Inflammatory macrophage (primary cell): ENCODE measurements at regions not wholly inside any gene's neighbourhood (a gene's known extent, or its start where the extent isn't known, plus 50 kb on each side); places are given as distances from the start of the nearest gene placed in this dataset.
A peak's percentile ranks its signal among the peaks of the same experiment; 100 is the strongest.
"Not testable (repeated sequence)": the region's sequence is repeated elsewhere in the genome, so short reads cannot be mapped to it uniquely, and the experiment has no call there.

Experiments used
- DNase-seq, 2 donors: peaks; one replicate each; pipeline ENCODE4 v3.0.0-alpha.2; 2020 to 2022

- DNase-seq, result no peak
Observed at GRCh38 chr2:211144974-211145665, 588.7 kb downstream of the CPS1 start.

- no peak for DNase-seq
Observed at GRCh38 chr2:211149731-211150130, 593.3 kb downstream of the CPS1 start.

- no peak for DNase-seq
Observed at GRCh38 chr2:211157211-211157610, 600.8 kb downstream of the CPS1 start.

- peak; percentile 66 to 71 for DNase-seq
Observed at GRCh38 chr2:211157856-211158463, 601.6 kb downstream of the CPS1 start.

- DNase-seq, result no peak
Observed at GRCh38 chr2:211159972-211160371, 603.6 kb downstream of the CPS1 start.

GRCh38 chr2:211161236-211161635, 604.8 kb downstream of the CPS1 start:
- DNase-seq, result no peak

- no peak for DNase-seq
Observed at GRCh38 chr2:211162911-211163310, 606.5 kb downstream of the CPS1 start.

GRCh38 chr2:211170843-211171242, 614.4 kb downstream of the CPS1 start:
- DNase-seq, result no peak

DNA sequence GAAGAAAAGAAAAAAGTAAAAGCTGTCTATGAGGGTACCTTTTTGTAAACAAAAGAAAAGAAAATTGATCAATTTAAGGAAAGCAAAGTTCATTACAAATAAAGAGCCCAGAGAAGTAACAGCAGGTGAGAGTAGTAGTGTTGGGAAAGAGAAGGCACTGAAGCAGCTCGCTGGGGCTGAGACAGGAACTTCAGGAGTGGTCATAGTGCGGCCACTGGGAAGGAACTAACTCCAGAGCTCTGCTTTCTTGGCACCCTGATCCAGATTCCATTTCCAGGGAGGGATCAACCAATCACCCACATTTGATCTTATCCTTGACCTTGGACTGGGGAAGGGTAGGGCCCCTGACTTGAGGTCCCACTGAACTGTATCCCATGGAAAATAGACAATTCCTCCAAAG, 617.6 kb downstream of the CPS1 start:
- no peak for DNase-seq

DNA sequence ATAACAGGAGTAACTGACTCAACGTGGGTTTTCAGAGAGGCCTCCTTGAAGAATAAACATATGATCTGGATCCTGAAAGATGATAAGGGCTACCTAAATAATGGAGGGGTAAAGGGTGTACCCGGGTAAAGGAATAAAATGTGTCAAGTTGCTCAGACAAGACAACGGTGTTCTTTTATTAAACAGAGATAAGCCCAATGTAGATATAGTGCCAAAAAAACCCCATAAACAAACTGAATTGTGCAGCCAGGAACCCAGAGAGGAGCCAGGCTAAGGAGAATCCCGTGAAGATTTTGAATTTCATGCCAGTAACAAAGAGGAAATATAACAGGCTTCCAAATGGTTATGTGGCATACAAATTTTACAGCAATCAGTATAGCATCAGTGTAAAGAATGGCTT, 618.2 kb downstream of the CPS1 start:
- no peak for DNase-seq

- DNase-seq, result no peak
Observed at GRCh38 chr2:211175956-211176355, 619.6 kb downstream of the CPS1 start.

DNA sequence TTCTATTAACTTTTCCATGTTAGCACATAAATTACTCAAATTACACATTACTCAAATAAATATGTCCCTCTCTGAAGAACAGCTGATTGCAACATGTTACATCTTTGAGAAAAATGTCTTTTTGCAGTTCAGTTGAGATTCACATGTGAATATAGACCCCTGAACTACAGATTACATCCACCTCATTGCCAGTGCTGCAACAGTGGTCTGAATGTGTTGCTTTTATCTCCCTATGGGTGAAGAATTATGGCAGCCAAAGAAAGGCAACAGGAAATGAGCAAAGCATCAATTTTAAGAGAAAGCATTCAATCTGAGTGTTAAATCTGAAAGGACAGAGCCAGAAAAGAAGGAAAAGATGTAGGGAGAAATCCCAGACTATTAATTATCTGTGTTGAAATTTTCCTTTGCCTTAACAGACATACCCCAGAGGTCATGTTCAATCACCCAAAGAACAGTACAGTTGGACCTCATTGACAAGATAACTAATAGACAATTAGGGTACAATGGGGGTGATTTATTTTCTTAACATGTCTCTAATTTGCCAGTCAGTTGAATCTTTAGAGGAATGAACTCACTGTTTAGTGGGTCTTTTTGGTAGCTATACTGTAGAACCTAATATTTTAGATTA, 620.2 kb downstream of the CPS1 start:
- DNase-seq, result no peak

DNA sequence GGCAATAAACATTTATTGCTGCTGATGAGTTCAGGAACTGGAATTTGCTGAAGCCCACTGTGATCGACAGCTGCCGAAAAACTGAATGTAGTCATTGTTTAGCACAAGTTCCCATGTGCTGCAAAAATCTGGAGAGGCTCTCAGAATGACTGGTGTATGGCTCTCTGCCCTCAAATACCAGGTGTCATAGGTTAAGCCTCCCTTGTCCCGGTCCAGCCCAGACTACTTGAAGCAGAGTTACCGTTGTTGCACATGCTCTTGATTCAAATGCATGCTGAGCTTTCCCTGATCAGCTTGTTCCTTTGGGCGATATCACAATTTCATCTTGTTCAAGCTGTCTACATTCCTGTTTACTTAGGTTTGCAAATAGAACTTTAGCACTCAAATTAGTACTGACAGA, 625.2 kb downstream of the CPS1 start:
- no peak for DNase-seq

- no peak for DNase-seq
Observed at GRCh38 chr2:211187602-211188001, 631.2 kb downstream of the CPS1 start.

GRCh38 chr2:211203986-211204385, 647.6 kb downstream of the CPS1 start:
- DNase-seq, result no peak

DNA sequence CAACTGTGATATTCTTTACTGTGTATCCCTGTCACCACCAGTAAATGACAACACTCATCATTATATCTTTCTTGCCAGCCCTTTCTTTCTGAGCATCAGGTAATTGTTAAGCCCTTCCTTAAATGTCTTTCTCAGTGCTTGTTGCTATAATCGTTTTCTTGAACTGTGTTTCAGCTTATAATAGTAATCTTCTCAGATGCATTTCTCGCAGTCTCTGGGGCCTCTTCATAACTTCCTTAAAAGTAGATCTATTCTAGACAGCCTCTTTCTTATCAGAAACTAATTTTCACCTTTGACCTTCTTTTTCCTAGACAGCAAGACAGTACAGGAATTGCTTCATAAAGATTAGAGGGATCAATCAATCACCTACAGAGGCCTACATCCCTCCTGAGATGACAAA, 648.1 kb downstream of the CPS1 start:
- DNase-seq, result no peak

DNA sequence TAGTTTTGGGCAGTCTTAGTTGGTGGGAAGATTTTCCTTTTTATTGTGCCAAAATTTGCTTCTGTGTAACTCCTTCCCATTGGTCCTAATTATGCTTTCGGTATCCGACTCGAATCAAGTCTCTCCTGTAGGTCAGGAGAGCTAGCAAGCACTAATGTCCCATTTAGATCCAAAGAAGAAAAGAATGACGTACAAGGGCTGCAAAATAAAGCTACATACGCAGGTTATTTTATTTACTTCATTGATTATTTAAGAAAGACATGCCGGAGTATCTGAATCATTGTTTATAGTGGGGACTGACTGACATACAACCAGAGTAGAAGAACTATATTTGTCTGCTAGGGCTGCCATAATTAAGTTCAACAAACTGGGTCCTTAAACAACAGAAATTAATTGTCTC, 648.5 kb downstream of the CPS1 start:
- DNase-seq, result no peak

- DNase-seq, result no peak
Observed at GRCh38 chr2:211205358-211205757, 649.0 kb downstream of the CPS1 start.

- no peak for DNase-seq
Observed at GRCh38 chr2:211205836-211206235, 649.4 kb downstream of the CPS1 start.

- DNase-seq, result no peak
Observed at GRCh38 chr2:211216221-211216620, 659.8 kb downstream of the CPS1 start.

DNA sequence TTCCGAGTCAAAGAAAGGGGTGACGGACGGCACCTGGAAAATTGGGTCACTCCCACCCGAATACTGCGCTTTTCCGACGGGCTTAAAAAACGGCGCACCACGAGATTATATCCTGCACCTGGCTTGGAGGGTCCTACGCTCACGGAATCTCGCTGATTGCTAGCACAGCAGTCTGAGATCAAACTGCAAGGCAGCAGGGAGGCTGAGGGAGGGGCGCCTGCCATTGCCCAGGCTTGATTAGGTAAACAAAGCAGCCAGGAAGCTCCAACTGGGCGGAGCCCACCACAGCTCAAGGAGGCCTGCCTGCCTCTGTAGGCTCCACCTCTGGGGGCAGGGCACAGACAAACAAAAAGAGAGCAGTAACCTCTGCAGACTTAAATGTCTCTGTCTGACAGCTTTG, 663.1 kb downstream of the CPS1 start:
- DNase-seq, result not testable (repeated sequence)

- DNase-seq, result no peak
Observed at GRCh38 chr2:211225784-211226183, 669.4 kb downstream of the CPS1 start.

GRCh38 chr2:211228559-211228958, 672.2 kb downstream of the CPS1 start:
- DNase-seq, result no peak

DNA sequence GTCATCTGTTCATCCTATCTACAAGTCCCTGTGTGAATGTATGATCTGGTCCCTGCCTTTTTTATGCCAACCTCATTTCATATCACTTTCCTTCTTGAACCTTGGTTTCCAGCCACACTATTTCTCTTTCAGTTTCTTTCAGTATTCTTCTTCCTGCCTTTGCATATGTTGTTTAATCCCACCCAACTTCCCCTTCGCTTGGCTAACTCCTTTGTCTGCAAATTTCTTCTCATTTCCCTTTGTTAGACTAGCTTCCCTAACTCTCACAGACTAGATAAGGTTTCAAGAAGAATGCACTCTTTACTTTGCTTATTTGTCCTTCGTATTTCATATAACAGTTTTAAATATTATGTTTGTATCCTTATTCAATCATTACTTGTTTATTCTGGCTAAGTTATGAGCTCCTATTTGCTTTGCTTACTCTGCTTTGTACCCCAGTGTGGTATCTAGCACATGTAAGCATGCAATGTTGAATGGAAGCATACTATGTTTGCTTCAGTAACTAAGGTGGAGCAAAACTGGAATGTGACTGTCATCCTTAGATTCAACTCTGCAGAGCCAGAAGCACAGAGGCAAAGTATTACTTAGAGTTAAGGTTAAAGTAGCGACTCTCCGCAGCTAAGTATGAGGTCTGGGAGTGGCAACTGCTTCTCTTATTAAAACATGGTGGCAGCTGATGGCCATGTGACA, 681.3 kb downstream of the CPS1 start:
- DNase-seq, result no peak
